Nephron (organoid): ENCODE measurements at regions not wholly inside any gene's neighbourhood (a gene's known extent, or its start where the extent isn't known, plus 50 kb on each side); places are given as distances from the start of the nearest gene placed in this dataset.

ENCODE experiments used
- H3K27ac Mint-ChIP-seq, 3 experiments: 2 replicates each; pipeline ENCODE4 v1.8.0; 2020; ENCODE audit warnings: mixed read lengths in 3 of 3, mild to moderate bottlenecking in 2 of 3, moderate library complexity in 1 of 3
- H3K27me3 Mint-ChIP-seq: 2 replicates; pipeline ENCODE4 v1.8.0; 2021; ENCODE audit warnings: low read depth, mild to moderate bottlenecking, moderate library complexity, mixed read lengths
- H3K36me3 Mint-ChIP-seq: 2 replicates; pipeline ENCODE4 v1.8.0; 2020; ENCODE audit warnings: low read depth, mixed read lengths
- H3K4me1 Mint-ChIP-seq: 2 replicates; pipeline ENCODE4 v1.8.0; 2020; ENCODE audit warnings: mixed read lengths
- H3K4me3 Mint-ChIP-seq, 3 experiments: 2 replicates each; pipeline ENCODE4 v1.8.0; 2020; ENCODE audit warnings: mild to moderate bottlenecking in 3 of 3, mixed read lengths in 3 of 3, moderate library complexity in 2 of 3
- H3K9me3 Mint-ChIP-seq: 2 replicates; pipeline ENCODE4 v1.8.0; 2020; ENCODE audit warnings: mixed read lengths
- TF ChIP-seq, protein P1 (sequence below), 3 experiments: fragments of 200-600 bp; sonication (generic); IDR thresholded peaks; one replicate each; pipeline ENCODE4 v1.5.0; 2021; ENCODE audit warnings: antibody characterized with exemption in 3 of 3; ENCODE audit not compliant: unreplicated experiment in 3 of 3

DNA sequence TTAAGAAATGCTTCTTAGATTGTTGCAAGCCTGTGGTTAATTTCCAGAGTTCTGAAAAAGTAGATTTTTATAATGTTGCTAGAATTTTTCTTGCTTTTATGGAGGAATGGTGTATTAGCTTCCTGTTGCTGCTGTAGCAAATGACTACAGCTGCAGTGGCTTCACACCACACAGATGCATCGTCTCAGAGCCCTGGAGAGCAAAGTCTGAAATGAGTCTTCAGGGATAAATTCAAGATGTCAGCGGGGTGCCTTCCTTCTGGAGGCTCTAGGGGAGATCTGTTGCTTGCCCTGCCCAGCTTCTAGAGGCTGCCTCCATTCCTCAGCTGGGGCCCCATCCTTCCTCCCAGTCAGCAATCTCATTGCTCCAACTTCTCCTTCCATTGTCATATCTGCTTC is 187.8 kb downstream of the ZNF516 start:
- Mint-ChIP-seq H3K27me3 (peaks cover 4% of the 10 kb centered on the region), H3K4me3 (no peak overlapping the region), H3K36me3 (no peaks in the 10 kb centered on the region), H3K9me3 (peaks cover 17% of the 10 kb centered on the region), H3K27ac (no peak overlapping the region), H3K4me1 (peaks cover 4% of the 10 kb centered on the region)
- TF ChIP-seq, protein P1, sequence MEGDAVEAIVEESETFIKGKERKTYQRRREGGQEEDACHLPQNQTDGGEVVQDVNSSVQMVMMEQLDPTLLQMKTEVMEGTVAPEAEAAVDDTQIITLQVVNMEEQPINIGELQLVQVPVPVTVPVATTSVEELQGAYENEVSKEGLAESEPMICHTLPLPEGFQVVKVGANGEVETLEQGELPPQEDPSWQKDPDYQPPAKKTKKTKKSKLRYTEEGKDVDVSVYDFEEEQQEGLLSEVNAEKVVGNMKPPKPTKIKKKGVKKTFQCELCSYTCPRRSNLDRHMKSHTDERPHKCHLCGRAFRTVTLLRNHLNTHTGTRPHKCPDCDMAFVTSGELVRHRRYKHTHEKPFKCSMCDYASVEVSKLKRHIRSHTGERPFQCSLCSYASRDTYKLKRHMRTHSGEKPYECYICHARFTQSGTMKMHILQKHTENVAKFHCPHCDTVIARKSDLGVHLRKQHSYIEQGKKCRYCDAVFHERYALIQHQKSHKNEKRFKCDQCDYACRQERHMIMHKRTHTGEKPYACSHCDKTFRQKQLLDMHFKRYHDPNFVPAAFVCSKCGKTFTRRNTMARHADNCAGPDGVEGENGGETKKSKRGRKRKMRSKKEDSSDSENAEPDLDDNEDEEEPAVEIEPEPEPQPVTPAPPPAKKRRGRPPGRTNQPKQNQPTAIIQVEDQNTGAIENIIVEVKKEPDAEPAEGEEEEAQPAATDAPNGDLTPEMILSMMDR (IDR thresholded peaks at IDR 0.05; ENCODE audit: unreplicated experiment in 3 of 3): no peak

DNA sequence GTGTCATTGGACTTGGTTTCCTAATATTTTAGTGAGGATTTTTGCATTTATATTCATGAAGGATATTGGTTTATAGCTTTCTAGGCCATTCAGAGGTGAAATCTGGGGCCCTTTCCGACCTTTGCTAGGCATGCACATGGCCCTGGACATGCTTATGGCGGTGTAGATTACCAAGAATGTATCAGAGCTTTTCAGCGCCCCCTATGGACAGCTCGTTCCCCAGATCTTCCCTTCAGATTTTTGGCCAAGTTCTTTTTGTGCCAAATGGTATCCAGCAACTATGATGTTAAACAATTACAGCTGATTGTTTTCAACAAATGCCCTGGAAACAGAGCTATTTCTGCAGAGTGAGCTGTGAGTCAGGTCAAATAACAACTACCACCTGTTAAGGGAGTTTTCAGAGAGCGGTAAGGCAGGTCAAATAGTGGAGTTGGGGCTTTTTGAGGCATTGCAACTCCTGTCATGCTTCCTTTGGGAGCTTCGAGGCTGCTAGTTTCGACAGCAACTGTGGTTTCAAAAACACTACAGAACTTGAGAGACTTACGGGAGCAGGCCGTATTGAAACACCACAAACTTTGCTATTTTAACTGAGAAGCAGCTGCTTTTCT is 188.3 kb downstream of the ZNF516 start:
- TF ChIP-seq, protein P1 (IDR thresholded peaks at IDR 0.05; ENCODE audit: unreplicated experiment in 3 of 3): no peak
- Mint-ChIP-seq H3K9me3 (peaks cover 17% of the 10 kb centered on the region), H3K27ac (no peak overlapping the region), H3K4me3 (no peak overlapping the region), H3K4me1 (peaks cover 4% of the 10 kb centered on the region), H3K27me3 (peaks cover 4% of the 10 kb centered on the region), H3K36me3 (no peaks in the 10 kb centered on the region)

DNA sequence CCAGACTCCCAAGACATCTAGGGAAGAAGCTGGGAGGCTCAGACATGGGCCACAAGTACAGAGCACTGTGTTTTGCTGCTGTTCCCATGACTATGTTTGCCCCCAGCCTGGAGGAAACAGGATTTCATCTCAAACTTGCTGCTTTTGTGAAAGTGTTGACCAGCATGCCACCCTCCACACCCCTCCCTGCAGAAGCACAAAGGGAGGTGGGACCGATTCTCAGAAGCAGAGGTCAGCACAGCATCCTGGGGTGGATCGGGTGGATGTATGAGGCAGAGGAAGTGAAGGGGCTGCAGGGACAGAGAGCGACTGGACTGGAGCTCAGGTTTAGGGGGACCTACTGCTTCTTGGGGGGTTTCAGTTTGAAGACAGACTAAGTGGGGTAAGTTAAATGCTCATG is 209.2 kb downstream of the ZNF516 start:
- Mint-ChIP-seq H3K27ac (no peak overlapping the region), H3K4me1 (peaks cover 5% of the 10 kb centered on the region)

DNA sequence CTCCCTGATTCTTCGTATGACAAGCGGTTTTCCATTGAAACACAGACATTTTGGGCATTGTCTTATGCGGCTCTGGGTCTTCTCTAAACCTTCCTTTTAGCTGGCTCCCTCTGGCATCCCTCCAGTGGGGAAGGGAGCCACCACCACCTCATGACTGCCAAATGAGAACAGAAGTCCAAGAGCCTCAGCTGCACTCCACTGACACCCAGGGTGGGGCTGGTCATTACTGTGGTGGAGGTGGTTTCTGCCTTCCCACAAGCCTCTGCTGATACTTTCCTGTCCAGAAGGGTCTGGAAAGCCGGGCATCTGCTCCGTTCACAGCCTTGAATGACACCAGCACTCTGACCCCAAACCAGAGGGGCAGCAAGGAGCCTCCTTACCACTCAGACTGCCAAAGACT is 213.5 kb downstream of the ZNF516 start:
- no peak overlapping the region for H3K4me3 Mint-ChIP-seq
- H3K36me3 Mint-ChIP-seq: no peaks in the 10 kb centered on the region
- peaks cover 2% of the 10 kb centered on the region for H3K9me3 Mint-ChIP-seq
- TF ChIP-seq, protein P1 (IDR thresholded peaks at IDR 0.05; ENCODE audit: unreplicated experiment in 3 of 3): no peak
- H3K27ac Mint-ChIP-seq: no peak overlapping the region
- H3K4me1 Mint-ChIP-seq: peaks cover 11% of the 10 kb centered on the region
- peaks cover 10% of the 10 kb centered on the region for H3K27me3 Mint-ChIP-seq

More for the DNA sequence above, 209.2 kb downstream of the ZNF516 start:
- no peaks in the 10 kb centered on the region for H3K36me3 Mint-ChIP-seq
- no peak overlapping the region for H3K4me3 Mint-ChIP-seq
- peaks cover 9% of the 10 kb centered on the region for H3K9me3 Mint-ChIP-seq
- TF ChIP-seq, protein P1 (IDR thresholded peaks at IDR 0.05; ENCODE audit: unreplicated experiment in 3 of 3): no peak
- no peaks in the 10 kb centered on the region for H3K27me3 Mint-ChIP-seq

DNA sequence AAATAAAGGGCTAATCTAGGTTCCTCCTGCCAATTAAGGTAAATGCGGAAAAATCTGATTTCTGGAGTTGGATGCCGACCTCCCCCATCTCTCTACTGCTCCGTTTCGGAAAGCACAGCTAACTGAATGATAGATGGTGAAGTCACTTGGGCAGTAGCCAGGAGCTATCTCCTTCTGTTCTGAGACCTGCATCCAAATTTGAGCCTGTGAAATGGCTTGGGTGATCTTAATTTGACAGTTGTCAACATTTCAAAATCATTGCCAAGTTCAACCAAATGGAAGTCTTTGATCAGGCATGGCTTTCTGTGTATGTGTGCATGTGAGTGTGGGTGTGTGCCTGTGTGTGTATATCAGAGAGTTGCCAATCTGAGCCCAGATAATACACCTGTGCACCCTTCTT is 217.2 kb downstream of the ZNF516 start:
- H3K9me3 Mint-ChIP-seq: no peaks in the 10 kb centered on the region
- peaks cover 22% of the 10 kb centered on the region for H3K4me1 Mint-ChIP-seq
- no peaks in the 10 kb centered on the region for H3K36me3 Mint-ChIP-seq
- TF ChIP-seq, protein P1 (IDR thresholded peaks at IDR 0.05; ENCODE audit: unreplicated experiment in 3 of 3): no peak
- peaks cover 21% of the 10 kb centered on the region for H3K27me3 Mint-ChIP-seq
- no peak overlapping the region for H3K4me3 Mint-ChIP-seq
- no peak overlapping the region for H3K27ac Mint-ChIP-seq

DNA sequence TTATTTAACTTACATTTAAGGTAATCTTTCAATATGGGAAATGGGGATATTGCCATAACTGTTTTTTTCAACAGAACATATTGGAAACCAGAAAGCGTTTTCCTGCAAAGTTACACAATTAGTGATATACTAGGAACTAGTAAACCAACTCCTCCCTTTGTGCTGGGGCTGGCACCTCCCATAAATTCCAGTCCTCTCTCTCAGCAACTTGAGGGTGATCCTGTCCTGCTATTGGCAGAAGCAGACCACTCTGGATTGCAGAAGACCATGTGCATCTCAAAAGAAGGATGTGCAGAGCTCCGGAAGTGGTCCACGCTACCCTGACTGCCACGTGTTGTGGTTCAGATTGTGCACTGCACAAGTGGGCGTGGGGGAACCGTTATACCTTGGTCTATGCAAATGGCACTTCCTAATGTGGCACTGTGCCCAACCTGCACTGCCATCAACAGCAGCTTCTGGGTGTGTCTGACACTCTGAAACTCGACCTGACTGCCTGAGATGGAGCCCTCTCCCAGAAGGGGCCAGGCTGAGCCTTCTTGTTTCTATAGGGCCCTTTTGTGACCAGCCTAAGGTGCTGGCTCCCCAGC is 219.2 kb downstream of the ZNF516 start:
- Mint-ChIP-seq H3K4me1 (peaks cover 22% of the 10 kb centered on the region), H3K9me3 (no peaks in the 10 kb centered on the region), H3K4me3 (no peak overlapping the region), H3K27me3 (peaks cover 21% of the 10 kb centered on the region), H3K36me3 (no peaks in the 10 kb centered on the region), H3K27ac (no peak overlapping the region)
- TF ChIP-seq, protein P1 (IDR thresholded peaks at IDR 0.05; ENCODE audit: unreplicated experiment in 3 of 3): no peak
